ENCODE measurements at regions not wholly inside any gene's neighbourhood (a gene's known extent, or its start where the extent isn't known, plus 50 kb on each side); places are given as distances from the start of the nearest gene placed in this dataset.
"Not testable (repeated sequence)": the region's sequence is repeated elsewhere in the genome, so short reads cannot be mapped to it uniquely, and the experiment has no call there.

- TF ChIP-seq POLR2A (IDR thresholded peaks at IDR 0.05; ENCODE audit: low read depth, low read length): no peak
- TF ChIP-seq SPI1 (IDR thresholded peaks at IDR 0.05; ENCODE audit: low read depth, low read length): no peak
- no peak for DNase-seq (ENCODE audit: insufficient read length, low spot score)
- FAIRE-seq: no peak
Observed at GRCh38 chr3:194955979-194956696, 270.5 kb downstream of the FAM43A start.

DNA sequence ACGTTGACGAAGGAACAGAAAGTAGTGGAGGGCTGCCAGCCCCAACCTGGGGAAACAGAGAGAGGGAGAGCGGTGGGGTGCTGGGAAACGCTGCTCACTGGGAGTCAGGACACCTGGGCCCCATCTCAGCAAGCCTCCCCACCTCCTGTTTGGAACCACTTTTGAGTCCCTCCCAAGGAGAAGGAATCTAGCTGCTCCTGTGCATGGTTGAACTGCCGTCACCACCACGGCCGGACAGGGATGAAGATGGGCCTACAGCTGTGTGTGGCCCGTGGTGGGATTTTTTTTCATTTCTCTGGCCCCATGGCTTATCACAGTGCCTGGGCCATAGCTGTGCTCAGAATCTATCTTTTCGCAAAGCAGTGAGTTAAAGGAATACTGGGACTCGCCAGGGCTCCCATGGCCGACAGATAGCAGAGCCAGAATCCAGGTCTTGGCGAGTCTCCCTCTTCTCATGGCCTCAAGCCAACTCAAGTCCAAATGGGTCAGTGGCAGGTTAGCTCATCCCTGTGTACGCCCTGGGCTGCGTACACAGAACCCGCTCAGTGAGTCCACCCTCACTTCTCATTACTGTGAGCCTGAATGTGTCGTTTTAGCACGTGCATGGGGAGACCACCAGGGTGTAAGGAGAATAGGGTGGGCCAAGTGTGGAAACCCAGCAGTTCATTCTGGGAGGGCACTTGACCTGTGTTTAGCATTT lies 271.2 kb downstream of the FAM43A start:
- DNase-seq (ENCODE audit: insufficient read length, low spot score) (no peak), FAIRE-seq (no peak)
- TF ChIP-seq TAF1 (IDR thresholded peaks at IDR 0.05; ENCODE audit: low read depth, low read length) (no peak), POU2F2 (IDR thresholded peaks at IDR 0.05; ENCODE audit: low read depth, low read length) (no peak), PAX5 (IDR thresholded peaks at IDR 0.05; ENCODE audit: insufficient read depth, low read length, severe bottlenecking) (no peak), SPI1 (IDR thresholded peaks at IDR 0.05; ENCODE audit: low read depth, low read length) (no peak), POLR2A (IDR thresholded peaks at IDR 0.05; ENCODE audit: low read depth, low read length) (no peak), POLR2AphosphoS5 (IDR thresholded peaks at IDR 0.05; ENCODE audit: low read depth, low read length) (no peak)

- DNase-seq (ENCODE audit: insufficient read length, low spot score) (no peak), FAIRE-seq (no peak)
- TF ChIP-seq POLR2AphosphoS5 (IDR thresholded peaks at IDR 0.05; ENCODE audit: low read depth, low read length) (no peak), POU2F2 (IDR thresholded peaks at IDR 0.05; ENCODE audit: low read depth, low read length) (no peak), PAX5 (IDR thresholded peaks at IDR 0.05; ENCODE audit: insufficient read depth, low read length, severe bottlenecking) (no peak), SPI1 (IDR thresholded peaks at IDR 0.05; ENCODE audit: low read depth, low read length) (no peak), TAF1 (IDR thresholded peaks at IDR 0.05; ENCODE audit: low read depth, low read length) (no peak), POLR2A (IDR thresholded peaks at IDR 0.05; ENCODE audit: low read depth, low read length) (no peak)
Observed at GRCh38 chr3:194957743-194958240, 272.1 kb downstream of the FAM43A start.

DNA sequence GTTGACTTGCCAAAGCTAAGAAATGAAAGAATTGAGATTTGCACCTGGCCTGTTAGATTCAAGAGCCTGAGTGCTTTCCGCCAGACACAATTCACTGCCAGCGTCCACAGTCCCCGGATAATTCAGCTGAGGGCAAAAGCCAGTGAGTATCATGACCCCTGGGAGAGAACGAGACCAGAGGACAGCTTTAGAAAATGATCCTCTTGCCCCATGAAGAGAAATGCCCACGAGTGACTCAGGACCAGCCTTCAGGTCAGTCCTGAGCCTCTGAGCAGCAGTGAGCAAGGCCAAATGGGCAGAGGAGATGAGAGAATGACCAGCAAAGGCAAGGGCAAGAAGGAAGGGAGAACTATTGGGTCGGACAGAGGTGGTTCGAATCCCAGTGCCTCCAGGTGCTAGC lies 273.5 kb downstream of the FAM43A start:
- TF ChIP-seq PAX5 (IDR thresholded peaks at IDR 0.05; ENCODE audit: insufficient read depth, low read length, severe bottlenecking) (no peak), POLR2A (IDR thresholded peaks at IDR 0.05; ENCODE audit: low read depth, low read length) (no peak), POU2F2 (IDR thresholded peaks at IDR 0.05; ENCODE audit: low read depth, low read length) (no peak), POLR2AphosphoS5 (IDR thresholded peaks at IDR 0.05; ENCODE audit: low read depth, low read length) (no peak), SPI1 (IDR thresholded peaks at IDR 0.05; ENCODE audit: low read depth, low read length) (no peak), TAF1 (IDR thresholded peaks at IDR 0.05; ENCODE audit: low read depth, low read length) (no peak)

GRCh38 chr3:194959666-194960065 lies 274.0 kb downstream of the FAM43A start:
- not testable (repeated sequence) for DNase-seq (ENCODE audit: insufficient read length, low spot score); FAIRE-seq

More for the DNA sequence above, 273.5 kb downstream of the FAM43A start:
- FAIRE-seq (no peak), DNase-seq (ENCODE audit: insufficient read length, low spot score) (no peak)

DNA sequence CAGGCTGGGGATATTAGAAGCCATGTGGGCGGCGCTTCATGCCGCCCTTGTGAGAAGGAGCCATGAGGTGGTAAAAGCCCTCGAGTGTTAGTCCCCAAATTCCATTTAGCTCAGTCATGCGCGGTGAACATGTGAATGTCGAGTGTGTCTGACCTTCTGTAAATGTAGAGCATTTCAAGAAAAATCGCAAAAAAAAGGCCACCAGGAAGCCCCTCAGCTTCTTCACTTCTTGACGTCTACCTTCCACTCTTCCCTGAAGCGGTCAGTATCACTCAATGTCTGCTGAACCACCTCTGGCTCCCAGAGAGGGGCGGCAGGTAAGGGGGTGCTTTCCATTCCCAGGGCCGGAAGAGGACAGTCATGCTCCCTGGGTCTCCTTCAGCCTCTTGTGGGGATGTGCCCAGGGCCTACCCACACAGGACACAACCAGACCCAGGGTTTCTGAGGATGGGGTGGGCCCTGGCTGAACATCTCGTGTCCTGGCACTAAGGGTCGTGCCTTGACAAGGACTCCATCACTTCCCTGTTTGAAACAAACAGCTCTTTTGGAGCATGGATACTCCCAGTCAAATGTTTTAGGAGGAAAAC lies 274.9 kb downstream of the FAM43A start:
- TF ChIP-seq POU2F2 (IDR thresholded peaks at IDR 0.05; ENCODE audit: low read depth, low read length): no peak
- TF ChIP-seq POLR2A (IDR thresholded peaks at IDR 0.05; ENCODE audit: low read depth, low read length): no peak
- no peak for TF ChIP-seq SPI1 (IDR thresholded peaks at IDR 0.05; ENCODE audit: low read depth, low read length)
- no peak for TF ChIP-seq TAF1 (IDR thresholded peaks at IDR 0.05; ENCODE audit: low read depth, low read length)
- no peak for TF ChIP-seq PAX5 (IDR thresholded peaks at IDR 0.05; ENCODE audit: insufficient read depth, low read length, severe bottlenecking)
- TF ChIP-seq POLR2AphosphoS5 (IDR thresholded peaks at IDR 0.05; ENCODE audit: low read depth, low read length): no peak
- DNase-seq (ENCODE audit: insufficient read length, low spot score) (no peak), FAIRE-seq (no peak)

DNA sequence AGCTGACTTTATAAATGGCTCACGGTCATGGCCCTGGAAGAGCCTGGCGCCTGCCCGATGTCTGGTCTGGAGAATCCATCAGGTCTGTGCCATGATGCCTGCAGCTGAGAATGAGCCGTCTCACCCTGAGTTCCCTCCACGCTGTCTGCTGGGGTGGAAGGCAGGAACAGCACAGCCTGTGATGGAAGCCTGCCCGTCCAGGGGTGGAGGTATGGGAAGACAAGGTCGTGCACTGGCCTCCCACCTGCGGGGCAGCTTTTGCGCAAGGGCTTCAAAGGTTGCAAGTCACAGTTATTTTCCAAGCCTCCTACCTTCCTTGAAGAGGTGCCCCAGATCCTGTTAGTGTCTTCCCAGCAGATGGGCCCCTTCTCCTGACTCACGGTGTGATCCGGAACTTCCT lies 275.5 kb downstream of the FAM43A start:
- no peak for FAIRE-seq
- DNase-seq (ENCODE audit: insufficient read length, low spot score): no peak
- TF ChIP-seq POLR2A (IDR thresholded peaks at IDR 0.05; ENCODE audit: low read depth, low read length) (no peak), POU2F2 (IDR thresholded peaks at IDR 0.05; ENCODE audit: low read depth, low read length) (no peak), PAX5 (IDR thresholded peaks at IDR 0.05; ENCODE audit: insufficient read depth, low read length, severe bottlenecking) (no peak), TAF1 (IDR thresholded peaks at IDR 0.05; ENCODE audit: low read depth, low read length) (no peak), SPI1 (IDR thresholded peaks at IDR 0.05; ENCODE audit: low read depth, low read length) (no peak), POLR2AphosphoS5 (IDR thresholded peaks at IDR 0.05; ENCODE audit: low read depth, low read length) (no peak)

- FAIRE-seq: no peak
- no peak for DNase-seq (ENCODE audit: insufficient read length, low spot score)
- TF ChIP-seq POU2F2 (IDR thresholded peaks at IDR 0.05; ENCODE audit: low read depth, low read length): no peak
- no peak for TF ChIP-seq SPI1 (IDR thresholded peaks at IDR 0.05; ENCODE audit: low read depth, low read length)
- TF ChIP-seq POLR2AphosphoS5 (IDR thresholded peaks at IDR 0.05; ENCODE audit: low read depth, low read length): no peak
- no peak for TF ChIP-seq POLR2A (IDR thresholded peaks at IDR 0.05; ENCODE audit: low read depth, low read length)
- TF ChIP-seq TAF1 (IDR thresholded peaks at IDR 0.05; ENCODE audit: low read depth, low read length): no peak
- TF ChIP-seq PAX5 (IDR thresholded peaks at IDR 0.05; ENCODE audit: insufficient read depth, low read length, severe bottlenecking): no peak
Observed at GRCh38 chr3:194961571-194961970, 275.9 kb downstream of the FAM43A start.

- TF ChIP-seq TAF1 (IDR thresholded peaks at IDR 0.05; ENCODE audit: low read depth, low read length) (no peak), SPI1 (IDR thresholded peaks at IDR 0.05; ENCODE audit: low read depth, low read length) (no peak), POLR2AphosphoS5 (IDR thresholded peaks at IDR 0.05; ENCODE audit: low read depth, low read length) (no peak), PAX5 (IDR thresholded peaks at IDR 0.05; ENCODE audit: insufficient read depth, low read length, severe bottlenecking) (no peak), POLR2A (IDR thresholded peaks at IDR 0.05; ENCODE audit: low read depth, low read length) (no peak), POU2F2 (IDR thresholded peaks at IDR 0.05; ENCODE audit: low read depth, low read length) (no peak)
- no peak for DNase-seq (ENCODE audit: insufficient read length, low spot score)
- FAIRE-seq: no peak
Observed at GRCh38 chr3:194962056-194962455, 276.4 kb downstream of the FAM43A start.

Data from GM12891 (cell line).